Choroid plexus epithelial cell (primary cell): ENCODE measurements at regions not wholly inside any gene's neighbourhood (a gene's known extent, or its start where the extent isn't known, plus 50 kb on each side); places are given as distances from the start of the nearest gene placed in this dataset.

Experiments used
- DNase-seq: peaks from one replicate; pipeline ENCODE4 v3.0.0-alpha.2; 2010; ENCODE audit warnings: low read depth
- H3K4me3 ChIP-seq: 2 replicates; pipeline ENCODE4 v1.5.1; 2011; ENCODE audit warnings: low read depth, mild to moderate bottlenecking, control low read depth, low read length, moderate library complexity
- TF ChIP-seq, protein P1 (sequence below): conservative IDR thresholded peaks from 2 replicates; pipeline ENCODE4 v1.5.1; 2011; ENCODE audit warnings: low read depth, mild to moderate bottlenecking, control low read depth, inconsistent platforms, low read length, moderate library complexity

GRCh38 chr13:81659984-81660383, 1319.1 kb upstream of the SPRY2 start:
- no peak for DNase-seq
- H3K4me3 ChIP-seq = no peak overlapping the region
- TF ChIP-seq, protein P1, sequence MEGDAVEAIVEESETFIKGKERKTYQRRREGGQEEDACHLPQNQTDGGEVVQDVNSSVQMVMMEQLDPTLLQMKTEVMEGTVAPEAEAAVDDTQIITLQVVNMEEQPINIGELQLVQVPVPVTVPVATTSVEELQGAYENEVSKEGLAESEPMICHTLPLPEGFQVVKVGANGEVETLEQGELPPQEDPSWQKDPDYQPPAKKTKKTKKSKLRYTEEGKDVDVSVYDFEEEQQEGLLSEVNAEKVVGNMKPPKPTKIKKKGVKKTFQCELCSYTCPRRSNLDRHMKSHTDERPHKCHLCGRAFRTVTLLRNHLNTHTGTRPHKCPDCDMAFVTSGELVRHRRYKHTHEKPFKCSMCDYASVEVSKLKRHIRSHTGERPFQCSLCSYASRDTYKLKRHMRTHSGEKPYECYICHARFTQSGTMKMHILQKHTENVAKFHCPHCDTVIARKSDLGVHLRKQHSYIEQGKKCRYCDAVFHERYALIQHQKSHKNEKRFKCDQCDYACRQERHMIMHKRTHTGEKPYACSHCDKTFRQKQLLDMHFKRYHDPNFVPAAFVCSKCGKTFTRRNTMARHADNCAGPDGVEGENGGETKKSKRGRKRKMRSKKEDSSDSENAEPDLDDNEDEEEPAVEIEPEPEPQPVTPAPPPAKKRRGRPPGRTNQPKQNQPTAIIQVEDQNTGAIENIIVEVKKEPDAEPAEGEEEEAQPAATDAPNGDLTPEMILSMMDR = no peak

DNA sequence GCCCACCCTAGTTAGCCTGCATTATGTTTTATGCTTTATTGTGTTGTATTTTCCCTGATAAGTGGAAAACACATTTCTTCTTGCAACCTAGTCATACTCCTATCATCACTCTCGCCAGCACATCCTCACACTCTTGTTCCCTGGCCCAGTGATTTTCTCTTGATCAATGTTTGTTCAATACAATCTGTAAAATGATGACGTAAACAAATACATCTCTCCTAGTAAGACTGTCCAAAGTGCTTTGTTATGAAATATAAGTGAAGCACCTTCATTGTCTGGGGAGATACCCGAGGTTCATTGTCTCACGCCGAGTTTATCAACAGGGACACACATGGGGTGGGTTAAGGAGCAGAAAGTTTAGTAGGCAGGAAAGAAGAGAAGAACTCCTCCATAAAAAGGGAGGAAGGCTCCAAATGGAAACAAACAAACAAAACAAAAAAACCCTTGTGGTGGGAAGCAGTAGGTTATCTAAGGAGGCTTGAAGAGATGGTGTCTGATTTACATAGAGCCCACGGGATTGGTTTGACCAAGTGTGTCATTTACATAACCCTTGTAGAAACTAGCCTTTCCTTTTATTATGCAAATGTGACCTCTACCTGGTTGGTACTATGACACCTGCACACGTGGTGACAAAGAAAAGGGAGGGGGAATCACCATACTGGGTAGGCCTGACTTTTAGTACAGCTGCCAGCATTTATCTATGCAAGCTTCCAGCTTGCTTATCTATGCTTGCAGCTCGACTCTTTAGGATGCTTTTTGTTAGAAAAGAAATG, 1317.9 kb upstream of the SPRY2 start:
- no peak overlapping the region for H3K4me3 ChIP-seq
- no peak for DNase-seq
- TF ChIP-seq, protein P1 = no peak

DNA sequence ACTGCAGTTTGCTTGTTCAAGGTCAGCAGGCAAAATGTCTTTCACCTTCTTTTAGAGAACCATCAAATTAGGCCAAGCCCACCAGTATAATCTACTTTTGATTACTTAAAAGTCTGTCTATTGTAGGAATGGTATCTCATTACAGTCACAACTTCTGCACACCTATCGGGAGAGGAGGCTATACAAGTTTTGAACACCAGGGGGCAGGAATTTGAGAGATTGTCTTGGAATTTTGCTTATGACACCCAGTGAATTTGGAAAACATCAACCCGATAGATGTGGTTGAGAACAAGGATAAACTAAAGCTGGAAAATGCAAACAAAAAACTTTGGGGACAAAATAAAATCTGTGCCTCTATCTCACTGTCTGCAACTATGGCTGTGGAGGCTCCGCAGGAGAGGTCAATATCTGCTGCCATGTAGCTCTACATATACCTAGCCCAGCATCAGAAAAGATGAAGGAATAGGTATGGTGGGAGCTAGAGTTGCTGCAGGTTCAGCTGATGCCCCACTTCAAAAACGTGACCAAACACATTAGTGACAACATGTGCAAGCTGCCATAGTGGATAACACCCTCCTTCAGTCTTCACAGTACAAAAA, 1299.2 kb upstream of the SPRY2 start:
- no peak overlapping the region for H3K4me3 ChIP-seq
- TF ChIP-seq, protein P1 = peak; percentile 41
- DNase-seq = peak; percentile 19

DNA sequence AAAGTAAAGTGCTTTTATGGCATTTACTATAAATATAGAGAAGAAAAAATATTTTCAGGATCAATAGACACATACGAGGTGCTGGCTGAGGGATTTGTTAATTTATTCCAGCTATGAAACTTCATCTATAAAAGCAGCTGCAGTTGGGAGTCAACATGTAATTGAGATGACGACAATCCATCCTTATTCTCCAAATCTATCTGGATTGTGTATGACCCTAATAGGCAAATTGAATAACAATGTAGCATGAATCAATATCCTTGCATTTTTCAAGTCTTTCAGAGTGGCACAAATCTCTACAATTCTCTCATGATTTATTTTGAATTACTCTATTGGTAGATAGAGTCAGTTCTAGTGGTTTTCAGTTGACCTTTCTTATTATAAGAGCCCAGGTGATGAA, 1296.5 kb upstream of the SPRY2 start:
- DNase-seq = no peak
- TF ChIP-seq, protein P1 = no peak
- H3K4me3 ChIP-seq = no peak overlapping the region

GRCh38 chr13:81636120-81636519, 1295.2 kb upstream of the SPRY2 start:
- TF ChIP-seq, protein P1 = no peak
- no peak for DNase-seq
- no peak overlapping the region for H3K4me3 ChIP-seq

DNA sequence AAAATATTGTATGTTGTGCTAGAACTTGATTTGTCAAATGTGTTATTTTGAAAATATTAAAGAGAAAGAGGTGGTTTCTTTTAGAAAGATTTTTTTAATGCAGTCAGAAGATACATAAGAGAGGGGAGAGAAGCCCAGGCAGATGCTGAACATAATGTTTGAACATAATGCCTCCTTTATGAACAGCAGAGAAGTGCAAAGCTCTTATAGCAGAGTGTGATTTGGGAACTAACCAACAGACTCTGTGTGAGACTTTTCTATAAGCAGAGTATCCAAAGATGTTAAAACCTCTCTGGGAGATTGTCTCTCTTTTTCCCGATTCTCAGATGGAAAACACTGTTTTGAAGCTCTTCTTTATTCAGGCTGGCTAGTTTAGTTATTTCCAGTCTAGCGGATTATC, 1274.1 kb upstream of the SPRY2 start:
- H3K4me3 ChIP-seq = no peak overlapping the region
- TF ChIP-seq, protein P1 = no peak
- no peak for DNase-seq

DNA sequence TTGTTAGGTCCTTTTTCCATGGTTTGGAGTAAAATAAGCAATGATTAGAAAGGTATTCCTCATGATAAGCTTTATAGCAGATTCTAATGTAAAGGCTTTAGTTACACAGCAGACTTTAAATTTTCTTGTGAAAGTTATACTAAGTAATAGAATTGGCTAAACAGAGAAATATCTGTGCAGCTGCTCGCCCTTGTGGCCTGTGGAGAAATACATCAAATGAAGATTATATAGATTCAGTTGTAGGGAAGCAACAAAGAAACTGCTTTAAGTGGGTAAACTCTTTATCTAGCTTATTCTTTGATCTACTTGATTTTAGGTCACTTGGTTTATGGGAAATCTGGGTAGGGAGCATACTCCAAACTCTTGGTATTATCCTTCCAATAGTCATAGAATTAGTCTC, 1269.7 kb upstream of the SPRY2 start:
- DNase-seq = peak; percentile 11
- H3K4me3 ChIP-seq = no peak overlapping the region
- TF ChIP-seq, protein P1 = no peak
